HCT116 (cell line): ENCODE measurements at regions not wholly inside any gene's neighbourhood (a gene's known extent, or its start where the extent isn't known, plus 50 kb on each side); places are given as distances from the start of the nearest gene placed in this dataset.

Source experiments
- ATAC-seq: fragments of 200-7000 bp; cut with Tn5 transposase; 2 replicates; pipeline ENCODE4 v1.9.1; 2020; ENCODE audit warnings: mild to moderate bottlenecking, moderate library complexity
- BruUV-seq: library from RNA; stranded (reverse); fragments of 400-500 nt; replicated peaks from 2 replicates; lab custom pipeline; 2021; lab: Mats Ljungman, UMichigan
- CTCF ChIA-PET: fragments of 300-600 bp; sonication (Branson Sonifier 250); formaldehyde crosslinking; loops from one replicate; lab custom pipeline; 2021; ENCODE audit warnings: antibody characterized with exemption; lab: Charles Lee
- POLR2A ChIA-PET: fragments of 300-600, 350-600 bp; sonication (Branson Sonifier 250); formaldehyde crosslinking; loops from one replicate; lab custom pipeline; 2021; ENCODE audit warnings: antibody characterized with exemption; lab: Charles Lee
- RAD21 ChIA-PET, 2 experiments: fragments of 300-600 bp; sonication (Branson Sonifier 250); formaldehyde crosslinking; loops; one replicate each; lab custom pipeline; 2023; ENCODE audit warnings: low total read pairs in 2 of 2; ENCODE audit not compliant: uncharacterized antibody in 2 of 2, unreplicated experiment in 2 of 2, low non-redundant PET in 1 of 2; lab: Charles Lee
- DNase-seq: peaks from one replicate; pipeline ENCODE4 v3.0.0-alpha.2; 2010; ENCODE audit warnings: low read depth, low spot score
- H2AFZ ChIP-seq: fragments of 200-600 bp; shearing (Covaris generic), sonication (generic); 2 replicates; pipeline ENCODE4 v1.6.1; 2017; ENCODE audit warnings: low read depth, mixed run types, mixed read lengths, antibody characterized with exemption, low read length; ENCODE audit not compliant: poor library complexity, severe bottlenecking
- H3K27ac ChIP-seq: 2 replicates; pipeline ENCODE4 v1.5.1; 2012; ENCODE audit warnings: low read depth, low read length
- H3K27me3 ChIP-seq: fragments of 200-600 bp; sonication (generic); 2 replicates; pipeline ENCODE4 v1.6.1; 2016; ENCODE audit warnings: mixed run types, low read length, mixed read lengths; ENCODE audit not compliant: insufficient read depth
- H3K36me3 ChIP-seq, 2 experiments: fragments of 200-500 bp in 1 of 2; fragments of 200-600 bp in 1 of 2; sonication (Bioruptor generic) in 1 of 2; sonication (generic) in 1 of 2; 2 replicates each; pipeline versions ENCODE4 v1.5.1 to v1.6.1; 2014 to 2016; ENCODE audit warnings: low read length in 2 of 2, inconsistent platforms in 1 of 2, mixed read lengths in 1 of 2, mixed run types in 1 of 2; ENCODE audit not compliant: insufficient read depth in 2 of 2, control insufficient read depth in 1 of 2
- H3K4me1 ChIP-seq, 2 experiments: fragments of 200-600 bp in 1 of 2; sonication (generic) in 1 of 2; 2 replicates each; pipeline versions ENCODE4 v1.5.1 to v1.6.1; 2012 to 2017; ENCODE audit warnings: low read length in 2 of 2, inconsistent platforms in 1 of 2, mild to moderate bottlenecking in 1 of 2, mixed read lengths in 1 of 2, mixed run types in 1 of 2, moderate library complexity in 1 of 2; ENCODE audit not compliant: insufficient read depth in 2 of 2, control insufficient read depth in 1 of 2
- H3K4me2 ChIP-seq: fragments of 200-600 bp; sonication (generic); 2 replicates; pipeline ENCODE4 v1.6.1; 2017; ENCODE audit warnings: mixed run types, low read length, mixed read lengths
- H3K4me3 ChIP-seq, 2 experiments: fragments of 200-600 bp in 1 of 2; sonication (generic) in 1 of 2; replicated peaks in 1 of 2; 2 replicates each; pipeline ENCODE4 v1.5.1; 2011 to 2016; ENCODE audit warnings: low read length in 2 of 2, control low read depth in 1 of 2, low read depth in 1 of 2, mild to moderate bottlenecking in 1 of 2, mixed read lengths in 1 of 2, mixed run types in 1 of 2
- H3K79me2 ChIP-seq: fragments of 200-600 bp; sonication (generic); 2 replicates; pipeline ENCODE4 v1.6.1; 2017; ENCODE audit warnings: mild to moderate bottlenecking, mixed run types, low read length, moderate library complexity, mixed read lengths; ENCODE audit not compliant: insufficient read depth
- H3K9ac ChIP-seq: fragments of 200-600 bp; sonication (generic); 2 replicates; pipeline ENCODE4 v1.6.1; 2016; ENCODE audit warnings: low read length, mixed read lengths
- H3K9me2 ChIP-seq: fragments of 200-600 bp; sonication (generic), shearing (Covaris generic); 2 replicates; pipeline ENCODE4 v1.6.1; 2017; ENCODE audit warnings: mixed run types, mild to moderate bottlenecking, moderate library complexity; ENCODE audit not compliant: insufficient read depth
- H3K9me3 ChIP-seq, 2 experiments: fragments of 200-500 bp in 1 of 2; fragments of 200-600 bp in 1 of 2; sonication (Bioruptor generic) in 1 of 2; sonication (generic) in 1 of 2; 2 replicates each; pipeline ENCODE4 v1.6.1; 2014 to 2017; ENCODE audit warnings: low read length in 2 of 2, mixed read lengths in 2 of 2, inconsistent platforms in 1 of 2, low read depth in 1 of 2, mild to moderate bottlenecking in 1 of 2, mixed run types in 1 of 2, moderate library complexity in 1 of 2; ENCODE audit not compliant: control insufficient read depth in 1 of 2, insufficient read depth in 1 of 2
- H4K20me1 ChIP-seq: fragments of 200-600 bp; sonication (generic), shearing (Covaris generic); 2 replicates; pipeline ENCODE4 v1.6.1; 2017; ENCODE audit warnings: mixed run types, mild to moderate bottlenecking, moderate library complexity; ENCODE audit not compliant: insufficient read depth
- EGR1 ChIP-seq: IDR thresholded peaks from 2 replicates; pipeline ENCODE4 v1.6.1; 2012; ENCODE audit warnings: low read depth
- EZH2phosphoT487 ChIP-seq: fragments of 200-600 bp; IDR thresholded peaks from 2 replicates; pipeline ENCODE4 v1.6.1; 2018; ENCODE audit warnings: antibody characterized with exemption, borderline replicate concordance
- FOSL1 ChIP-seq: IDR thresholded peaks from 2 replicates; pipeline ENCODE4 v1.6.1; 2012; ENCODE audit warnings: low read depth
- MAX ChIP-seq: IDR thresholded peaks from 2 replicates; pipeline ENCODE4 v1.6.1; 2012
- POLR2A ChIP-seq: IDR thresholded peaks from 2 replicates; pipeline ENCODE4 v1.7.0; 2011; ENCODE audit warnings: borderline replicate concordance; ENCODE audit not compliant: insufficient read depth, insufficient read length; ENCODE audit errors: extremely low read depth
- REST ChIP-seq: IDR thresholded peaks from 2 replicates; pipeline ENCODE4 v1.6.1; 2012; ENCODE audit warnings: low read depth
- SIN3A ChIP-seq: IDR thresholded peaks from 2 replicates; pipeline ENCODE4 v1.6.1; 2012; ENCODE audit warnings: low read depth
- SP1 ChIP-seq: IDR thresholded peaks from 2 replicates; pipeline ENCODE4 v1.6.1; 2012; ENCODE audit warnings: low read depth
- SRF ChIP-seq: IDR thresholded peaks from 2 replicates; pipeline ENCODE4 v1.6.1; 2012; ENCODE audit warnings: low read depth
- intact Hi-C: fragments of 100-400 bp; cut with micrococcal nuclease; formaldehyde crosslinking; loops from 2 replicates; pipeline ENCODE4 v1.10.0; 2022
- TF ChIP-seq, protein P1 (sequence below): IDR thresholded peaks from 2 replicates; pipeline ENCODE4 v1.6.1; 2011; ENCODE audit warnings: mild to moderate bottlenecking, low read length, moderate library complexity; ENCODE audit not compliant: insufficient replicate concordance; ENCODE audit errors: extremely low read depth

DNA sequence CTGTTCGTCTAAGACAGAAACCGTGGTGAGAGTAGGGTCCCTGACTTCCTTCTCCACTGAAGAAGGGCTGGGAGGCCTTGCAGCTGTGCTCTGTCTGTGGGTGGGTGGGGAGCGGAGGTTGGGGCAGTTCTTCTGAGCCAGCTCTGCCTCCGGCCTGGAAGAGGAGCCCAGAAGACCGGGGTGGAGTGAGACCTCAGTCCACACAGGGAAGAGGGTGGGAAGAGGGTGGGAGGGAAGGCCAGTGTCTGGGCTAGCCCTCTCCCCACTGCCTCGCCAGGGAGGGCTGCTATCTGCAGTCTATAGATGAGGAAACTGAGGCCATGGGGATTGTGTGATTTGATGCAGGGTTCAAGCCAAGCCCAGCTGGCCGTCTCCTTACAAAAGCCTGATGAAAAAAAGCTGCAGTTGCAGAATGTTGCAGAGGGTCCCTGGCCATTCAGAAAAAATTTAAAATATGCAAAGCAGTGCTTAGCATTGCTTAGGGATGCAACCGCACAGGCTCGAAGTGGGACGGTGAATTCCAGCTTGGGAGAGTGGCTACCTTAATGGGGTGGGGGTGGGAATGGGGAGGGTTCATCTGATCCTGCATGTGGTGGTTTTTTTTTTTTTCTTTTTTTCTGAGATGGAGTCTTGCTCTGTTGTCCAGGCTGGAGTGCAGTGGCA is 181.6 kb upstream of the HS6ST1 start:
- no peak overlapping the region for H3K9ac ChIP-seq
- no peaks in the 10 kb centered on the region for H3K9me3 ChIP-seq
- H3K79me2 ChIP-seq, result no peaks in the 10 kb centered on the region
- no peaks in the 10 kb centered on the region for H3K9me2 ChIP-seq
- H3K27me3 ChIP-seq, result no peaks in the 10 kb centered on the region
- TF ChIP-seq SIN3A (no peak), SP1 (no peak), MAX (no peak), REST (no peak), EZH2phosphoT487 (no peak), POLR2A (no peak), FOSL1 (no peak), SRF (no peak), EGR1 (no peak)
- TF ChIP-seq, protein P1, sequence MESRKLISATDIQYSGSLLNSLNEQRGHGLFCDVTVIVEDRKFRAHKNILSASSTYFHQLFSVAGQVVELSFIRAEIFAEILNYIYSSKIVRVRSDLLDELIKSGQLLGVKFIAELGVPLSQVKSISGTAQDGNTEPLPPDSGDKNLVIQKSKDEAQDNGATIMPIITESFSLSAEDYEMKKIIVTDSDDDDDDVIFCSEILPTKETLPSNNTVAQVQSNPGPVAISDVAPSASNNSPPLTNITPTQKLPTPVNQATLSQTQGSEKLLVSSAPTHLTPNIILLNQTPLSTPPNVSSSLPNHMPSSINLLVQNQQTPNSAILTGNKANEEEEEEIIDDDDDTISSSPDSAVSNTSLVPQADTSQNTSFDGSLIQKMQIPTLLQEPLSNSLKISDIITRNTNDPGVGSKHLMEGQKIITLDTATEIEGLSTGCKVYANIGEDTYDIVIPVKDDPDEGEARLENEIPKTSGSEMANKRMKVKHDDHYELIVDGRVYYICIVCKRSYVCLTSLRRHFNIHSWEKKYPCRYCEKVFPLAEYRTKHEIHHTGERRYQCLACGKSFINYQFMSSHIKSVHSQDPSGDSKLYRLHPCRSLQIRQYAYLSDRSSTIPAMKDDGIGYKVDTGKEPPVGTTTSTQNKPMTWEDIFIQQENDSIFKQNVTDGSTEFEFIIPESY, result no peak
- TF ChIP-seq, all 23 proteins: peak for 0
- ChIA-PET POLR2A (no interaction called here), CTCF (no interaction called here), RAD21 (no interaction called here)
- no TSS peak for BruUV-seq
- Histone ChIP-seq H2AFZ (no peak overlapping the region), H3K4me3 (no peak overlapping the region), H4K20me1 (no peaks in the 10 kb centered on the region), H3K36me3 (no peaks in the 10 kb centered on the region), H3K4me2 (no peak overlapping the region), H3K4me1 (no peaks in the 10 kb centered on the region), H3K27ac (no peak overlapping the region)
- intact Hi-C loops, result no loop called here
- DNase-seq (no peak), ATAC-seq (no peak)
